NCI-H2029 (cell line): ENCODE measurements at regions not wholly inside any gene's neighbourhood (a gene's known extent, or its start where the extent isn't known, plus 50 kb on each side); places are given as distances from the start of the nearest gene placed in this dataset.

Experiments used
- DNase-seq: peaks from one replicate; lab custom pipeline; 2025; lab: John Stamatoyannopoulos, UW

GRCh38 chr18:67290421-67290820 lies 226.1 kb downstream of the DSEL start:
- DNase-seq, result no peak

DNA sequence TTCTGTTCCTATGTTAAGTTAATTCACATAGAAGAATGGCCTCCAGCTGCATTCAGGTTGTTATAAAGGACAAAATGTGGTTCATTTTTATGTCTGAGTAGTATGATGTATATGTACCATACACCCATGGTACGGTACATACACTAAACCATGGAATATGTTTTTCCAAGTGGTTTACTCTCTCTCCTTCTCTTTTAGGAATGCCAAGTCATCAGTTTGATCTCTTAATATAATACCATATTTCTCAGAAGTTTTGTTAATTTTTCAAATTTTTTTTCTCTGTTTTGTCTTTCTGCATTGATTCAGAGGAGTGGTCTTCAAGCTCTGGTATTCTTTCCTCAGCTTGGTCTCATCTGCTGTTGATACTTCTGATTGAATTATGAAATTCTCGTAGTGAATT lies 230.9 kb downstream of the DSEL start:
- no peak for DNase-seq

GRCh38 chr18:67282796-67283195 lies 233.7 kb downstream of the DSEL start:
- no peak for DNase-seq

DNA sequence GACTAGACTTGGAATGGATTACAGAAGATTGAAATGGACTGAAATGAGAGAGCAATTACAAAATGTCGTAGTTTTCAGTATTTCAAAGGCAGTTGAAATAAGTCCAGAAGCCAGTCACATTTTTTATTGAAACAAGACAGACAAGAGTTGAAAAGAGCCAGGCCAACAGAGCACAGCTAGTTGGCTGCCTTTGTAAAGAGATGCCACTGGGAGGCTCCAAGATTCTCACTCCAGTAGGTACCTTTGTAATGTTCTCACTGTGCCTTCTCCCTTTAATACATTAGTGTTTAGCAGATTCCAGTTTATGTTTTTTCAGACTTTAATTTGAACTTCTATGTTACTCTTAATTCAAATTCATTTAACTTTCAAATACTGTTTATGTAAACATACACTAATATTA lies 234.8 kb downstream of the DSEL start:
- DNase-seq, result no peak

- DNase-seq, result no peak
Observed at GRCh38 chr18:67280486-67281242, 235.9 kb downstream of the DSEL start.

DNA sequence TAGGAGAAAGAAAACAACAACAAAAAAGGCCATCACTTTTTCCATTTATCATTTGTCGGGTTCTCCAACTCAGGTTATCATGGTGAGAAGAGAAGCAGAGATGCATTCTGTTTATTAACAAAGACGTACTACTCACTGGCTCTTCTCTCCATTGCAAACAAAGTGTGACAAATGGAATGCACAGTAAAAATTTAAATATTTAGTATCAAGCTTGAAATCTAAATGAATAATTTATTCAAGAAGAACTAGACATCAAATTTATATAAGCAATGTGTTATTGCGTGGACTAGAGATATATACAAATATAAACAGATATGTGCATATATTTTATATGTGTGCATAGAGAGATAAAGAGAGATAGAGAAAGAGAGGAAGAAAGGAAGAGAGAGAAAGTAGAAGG lies 236.5 kb downstream of the DSEL start:
- no peak for DNase-seq

GRCh38 chr18:67278984-67279383 lies 237.5 kb downstream of the DSEL start:
- DNase-seq, result no peak

GRCh38 chr18:67276638-67277037 lies 239.9 kb downstream of the DSEL start:
- DNase-seq, result no peak

GRCh38 chr18:67273288-67273687 lies 243.2 kb downstream of the DSEL start:
- no peak for DNase-seq

DNA sequence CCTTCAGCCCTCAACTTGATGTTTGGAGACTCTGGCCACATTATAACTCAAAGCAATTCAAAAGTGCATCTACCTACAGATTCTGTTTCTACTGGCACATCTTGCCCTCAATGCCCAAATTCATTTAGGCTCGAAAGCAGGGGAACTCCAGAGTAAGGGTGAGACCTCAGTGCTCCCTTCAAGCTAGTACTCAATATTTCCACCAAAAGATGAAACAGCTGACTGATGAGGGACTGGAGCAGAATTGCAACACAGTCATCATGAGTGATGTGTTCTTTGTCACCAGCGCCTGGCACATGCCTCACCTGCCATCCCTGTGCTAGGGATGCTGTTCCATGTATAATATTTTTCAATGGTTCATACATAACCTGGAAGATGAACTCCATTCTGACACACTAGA lies 247.3 kb downstream of the DSEL start:
- no peak for DNase-seq

DNA sequence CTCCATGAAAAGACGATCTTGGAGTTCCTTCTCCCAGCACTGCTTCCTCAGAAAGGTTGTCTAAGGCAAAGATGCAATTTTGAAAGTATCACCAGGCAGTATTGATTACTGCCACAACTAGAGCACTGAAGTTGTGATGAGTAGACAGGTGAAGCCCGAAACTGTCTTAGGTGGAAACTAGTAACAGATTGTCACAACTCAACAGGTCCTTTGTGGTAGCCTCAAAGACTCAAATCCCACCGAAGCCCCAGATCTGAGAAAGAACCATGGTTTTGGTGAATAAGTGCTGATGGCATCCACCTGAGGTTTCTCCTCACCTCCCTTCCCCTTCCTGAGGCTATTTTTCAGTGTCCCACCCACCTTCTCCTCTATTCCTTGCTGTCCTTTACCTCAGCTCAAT lies 248.0 kb downstream of the DSEL start:
- no peak for DNase-seq

DNA sequence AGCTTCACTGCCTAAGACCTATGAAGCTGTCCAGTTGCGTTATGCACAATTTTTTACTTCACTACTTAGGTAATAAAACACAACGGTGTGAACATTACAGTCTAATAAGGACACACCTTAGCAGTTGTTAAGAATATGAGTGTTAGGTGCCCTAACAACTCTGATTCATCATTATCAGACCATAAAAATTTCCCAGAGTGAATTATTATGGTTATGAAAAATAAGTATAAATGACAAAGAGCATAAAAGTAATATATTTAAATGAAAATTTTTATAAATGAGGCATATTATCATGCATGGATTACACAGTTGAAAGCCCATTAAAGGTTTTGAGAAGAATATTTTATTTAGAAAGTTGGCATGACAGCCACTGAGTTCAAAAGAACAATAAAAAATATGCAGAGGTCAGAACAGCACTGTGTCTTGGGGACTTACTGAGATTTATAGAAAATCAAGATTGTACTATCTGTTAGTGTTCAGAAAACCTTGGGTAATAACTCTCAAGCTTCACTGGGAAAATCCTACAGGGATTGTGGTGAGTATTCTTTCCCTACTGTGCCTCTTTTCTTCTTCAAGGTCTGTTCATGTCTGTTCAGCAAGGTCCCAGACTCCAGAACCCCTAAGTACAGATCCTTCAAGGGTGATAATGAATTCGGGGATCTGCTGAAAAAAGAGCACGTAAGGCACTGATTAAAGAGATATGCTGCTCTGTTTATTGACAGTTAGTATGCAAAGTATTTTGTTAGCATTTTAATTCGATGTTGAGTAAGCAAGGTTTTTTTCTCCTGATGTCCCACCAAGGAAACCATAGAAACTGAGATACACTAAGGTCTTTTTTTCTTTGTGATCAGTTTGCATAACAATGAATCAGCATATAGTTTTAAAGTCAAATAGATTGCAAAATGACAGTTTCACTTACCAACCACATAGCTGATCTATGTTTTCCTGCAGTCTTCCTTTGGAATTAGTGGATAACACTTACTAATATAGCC lies 250.0 kb downstream of the DSEL start:
- DNase-seq, result no peak

DNA sequence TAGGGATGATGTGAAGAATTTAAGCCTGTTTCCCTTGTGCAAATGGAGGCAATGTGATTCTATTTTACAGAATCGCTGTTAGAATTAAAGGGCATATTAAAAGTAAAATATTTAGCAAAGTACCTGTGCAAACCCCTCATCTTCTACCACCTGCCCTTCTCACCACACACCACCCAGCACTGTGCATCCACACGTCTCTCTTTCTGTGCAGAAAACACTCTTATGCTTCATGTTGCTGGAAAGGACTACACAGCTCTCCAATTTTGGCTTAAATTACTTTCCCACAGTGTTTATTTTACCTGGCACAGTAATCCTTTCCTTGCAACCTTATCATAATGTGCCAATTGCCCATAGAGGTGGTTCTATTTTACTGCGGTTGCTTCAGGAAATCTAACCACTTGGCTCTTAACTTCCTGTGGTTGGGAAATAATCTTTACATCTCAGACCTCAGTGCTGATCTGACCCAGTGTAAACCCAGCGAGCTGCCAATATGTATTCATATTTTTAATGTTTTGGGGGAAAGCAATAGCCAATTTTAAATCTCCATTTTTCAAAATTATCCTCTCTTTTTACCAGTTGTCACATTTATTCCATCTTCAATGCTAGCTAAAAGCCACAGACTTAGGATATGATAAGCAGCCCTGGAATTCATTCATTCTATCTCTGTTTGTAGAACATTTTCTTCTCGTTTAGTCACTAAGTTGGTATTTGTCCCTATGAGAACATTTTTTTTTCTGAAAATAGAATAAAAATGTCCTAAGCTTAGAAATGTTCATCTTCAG lies 250.9 kb downstream of the DSEL start:
- DNase-seq, result no peak

GRCh38 chr18:67261931-67262552 lies 254.5 kb downstream of the DSEL start:
- no peak for DNase-seq

DNA sequence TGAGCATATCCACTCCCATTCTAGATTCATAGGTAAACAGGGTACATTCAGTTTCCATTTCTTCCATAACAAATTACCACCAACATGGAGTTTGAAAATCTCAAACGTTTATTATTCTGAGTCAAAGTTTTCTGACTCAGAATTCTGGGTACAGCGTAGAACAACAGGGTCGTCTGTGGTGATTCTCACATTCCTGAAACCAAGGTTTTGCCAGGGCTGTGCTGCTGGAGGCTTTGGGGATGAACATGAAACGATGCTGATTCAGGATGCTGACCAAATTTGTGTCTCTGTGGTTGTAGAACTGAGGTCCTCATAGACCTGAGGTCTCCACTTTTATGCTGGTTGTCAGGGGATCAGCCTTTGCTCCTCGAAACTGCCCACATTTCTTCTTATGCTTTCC lies 255.7 kb downstream of the DSEL start:
- no peak for DNase-seq

- no peak for DNase-seq
Observed at GRCh38 chr18:67250776-67251424, 265.6 kb downstream of the DSEL start.

DNA sequence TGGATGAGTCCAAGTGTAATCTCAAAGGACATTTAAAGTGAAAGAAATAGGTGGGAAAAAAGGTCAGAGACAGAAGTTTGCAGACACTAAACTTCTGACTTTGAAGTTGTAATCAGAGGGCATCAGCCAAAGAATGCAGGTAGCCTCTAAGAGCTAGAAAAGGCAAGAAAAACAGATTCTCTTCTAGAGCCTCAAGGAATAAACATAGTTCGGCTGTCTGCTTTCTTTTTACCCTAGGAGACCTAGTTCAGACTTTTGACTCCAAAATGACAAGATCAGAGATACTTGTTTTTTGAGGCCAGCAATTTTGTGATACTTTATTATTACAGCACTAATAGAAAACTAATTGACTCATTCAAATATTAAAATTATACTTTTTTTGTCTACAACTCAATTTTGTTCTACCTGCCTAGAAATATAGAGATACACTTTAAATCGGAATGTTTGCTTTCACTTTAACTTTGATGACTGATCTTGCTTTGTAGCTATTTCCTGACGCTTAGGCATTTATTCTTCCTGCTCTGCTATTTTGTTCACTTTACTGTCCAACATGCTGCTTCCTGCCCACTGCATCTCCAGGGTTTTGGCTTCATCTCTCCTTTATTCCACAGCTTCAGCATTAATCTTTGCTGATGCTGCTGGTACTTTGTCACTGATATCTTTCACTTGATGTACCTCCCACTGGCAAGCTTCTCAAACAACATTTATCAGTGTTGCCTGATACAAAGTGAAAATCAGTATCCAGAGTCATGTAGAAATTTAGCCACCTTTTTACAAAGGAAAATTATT lies 272.5 kb downstream of the DSEL start:
- DNase-seq, result no peak

- DNase-seq, result no peak
Observed at GRCh38 chr18:67242001-67242400, 274.5 kb downstream of the DSEL start.

DNA sequence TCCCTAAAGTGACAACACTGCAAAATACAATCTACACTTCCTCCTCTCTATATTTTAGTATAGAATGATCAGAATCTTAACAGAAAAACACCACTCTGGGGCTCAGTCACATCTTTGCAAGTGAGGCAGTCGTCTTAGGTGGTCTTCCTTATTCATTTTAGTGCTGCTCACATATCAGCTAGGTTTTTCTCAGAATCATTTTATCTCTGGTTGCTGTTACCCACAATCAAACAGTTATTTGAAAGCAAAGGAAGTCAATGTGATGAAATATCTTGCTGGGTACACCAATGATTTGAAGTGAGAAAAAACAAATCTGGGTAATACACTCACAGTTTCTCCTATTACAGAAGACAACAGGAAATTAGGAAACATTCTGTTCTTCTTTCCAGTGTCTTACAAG lies 275.2 kb downstream of the DSEL start:
- DNase-seq, result no peak

DNA sequence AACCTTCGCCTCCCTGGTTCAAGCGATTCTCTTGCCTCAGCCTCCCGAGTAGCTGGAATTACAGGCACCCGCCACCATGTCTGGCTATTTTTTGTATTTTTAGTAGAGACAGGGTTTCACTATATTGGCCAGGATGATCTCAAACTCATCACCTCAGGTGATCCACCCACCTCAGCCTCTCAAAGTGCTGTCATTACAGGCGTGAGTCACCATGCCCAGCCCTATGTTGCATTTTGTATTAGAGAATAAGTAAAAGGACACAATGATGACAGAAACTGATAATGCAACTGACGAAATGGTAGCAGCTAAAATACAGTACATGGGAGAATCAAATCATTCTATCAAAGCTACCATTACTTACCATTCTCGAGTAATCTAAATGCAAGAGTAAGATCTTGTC lies 276.7 kb downstream of the DSEL start:
- no peak for DNase-seq

- DNase-seq, result no peak
Observed at GRCh38 chr18:67232991-67233390, 283.5 kb downstream of the DSEL start.
